NCI-H748 (cell line): ENCODE measurements at regions not wholly inside any gene's neighbourhood (a gene's known extent, or its start where the extent isn't known, plus 50 kb on each side); places are given as distances from the start of the nearest gene placed in this dataset.

Experiments
- DNase-seq: peaks from one replicate; lab custom pipeline; 2025; ENCODE audit not compliant: unreplicated experiment; lab: John Stamatoyannopoulos, UW

GRCh38 chr2:215695861-215696260 lies 260.0 kb upstream of the FN1 start:
- no peak for DNase-seq

GRCh38 chr2:215693999-215694580 lies 258.2 kb upstream of the FN1 start:
- DNase-seq, result no peak

- no peak for DNase-seq
Measured at GRCh38 chr2:215693193-215693998, 257.5 kb upstream of the FN1 start.

- no peak for DNase-seq
Measured at GRCh38 chr2:215692387-215693079, 256.7 kb upstream of the FN1 start.

- no peak for DNase-seq
Measured at GRCh38 chr2:215691346-215691745, 255.5 kb upstream of the FN1 start.

- DNase-seq, result no peak
Measured at GRCh38 chr2:215687149-215688031, 251.5 kb upstream of the FN1 start.

- no peak for DNase-seq
Measured at GRCh38 chr2:215685238-215685990, 249.5 kb upstream of the FN1 start.

- DNase-seq, result no peak
Measured at GRCh38 chr2:215684448-215685237, 248.8 kb upstream of the FN1 start.

- DNase-seq, result no peak
Measured at GRCh38 chr2:215683295-215683694, 247.4 kb upstream of the FN1 start.

GRCh38 chr2:215681799-215682596 lies 246.1 kb upstream of the FN1 start:
- DNase-seq, result no peak

- peak; percentile 69 for DNase-seq
Measured at GRCh38 chr2:215680605-215681598, 245.0 kb upstream of the FN1 start.

- DNase-seq, result no peak
Measured at GRCh38 chr2:215678094-215678493, 242.2 kb upstream of the FN1 start.

- DNase-seq, result no peak
Measured at GRCh38 chr2:215677481-215677880, 241.6 kb upstream of the FN1 start.

- no peak for DNase-seq
Measured at GRCh38 chr2:215672406-215672805, 236.5 kb upstream of the FN1 start.

GRCh38 chr2:215671691-215672090 lies 235.8 kb upstream of the FN1 start:
- DNase-seq, result no peak

- no peak for DNase-seq
Measured at GRCh38 chr2:215671244-215671643, 235.4 kb upstream of the FN1 start.

GRCh38 chr2:215670396-215670795 lies 234.5 kb upstream of the FN1 start:
- no peak for DNase-seq

- DNase-seq, result no peak
Measured at GRCh38 chr2:215668378-215668775, 232.5 kb upstream of the FN1 start.
